KMS-11 (cell line): ENCODE measurements at regions not wholly inside any gene's neighbourhood (a gene's known extent, or its start where the extent isn't known, plus 50 kb on each side); places are given as distances from the start of the nearest gene placed in this dataset.
"Not testable (repeated sequence)": the region's sequence is repeated elsewhere in the genome, so short reads cannot be mapped to it uniquely, and the experiment has no call there.

Experiments used
- H2AFZ ChIP-seq: fragments of 200-600 bp; sonication (generic); 2 replicates; pipeline ENCODE4 v1.6.1; 2016; ENCODE audit warnings: antibody characterized with exemption, mixed run types, low read depth
- H3K27ac ChIP-seq: fragments of 200-600 bp; sonication (generic); 2 replicates; pipeline ENCODE4 v1.6.1; 2016; ENCODE audit warnings: mild to moderate bottlenecking, mixed run types
- H3K27me3 ChIP-seq: fragments of 200-600 bp; sonication (generic); 2 replicates; pipeline ENCODE4 v1.6.1; 2017; ENCODE audit warnings: mild to moderate bottlenecking, low read depth, mixed run types, moderate library complexity; ENCODE audit not compliant: insufficient read depth
- H3K36me3 ChIP-seq: fragments of 200-600 bp; sonication (generic); 2 replicates; pipeline ENCODE4 v1.6.1; 2017; ENCODE audit warnings: mild to moderate bottlenecking, mixed run types; ENCODE audit not compliant: insufficient read depth
- H3K4me1 ChIP-seq: fragments of 200-600 bp; sonication (generic); 2 replicates; pipeline ENCODE4 v1.6.1; 2016; ENCODE audit warnings: mild to moderate bottlenecking, low read depth, mixed run types; ENCODE audit not compliant: poor library complexity, severe bottlenecking
- H3K4me2 ChIP-seq: fragments of 200-600 bp; sonication (generic); 2 replicates; pipeline ENCODE4 v1.7.0; 2016; ENCODE audit warnings: mild to moderate bottlenecking, mixed run types
- H3K4me3 ChIP-seq: fragments of 200-600 bp; sonication (generic); IDR thresholded peaks from 2 replicates; pipeline ENCODE4 v1.6.1; 2017; ENCODE audit warnings: low read depth, low read length, mixed read lengths; ENCODE audit not compliant: insufficient read depth
- H3K79me2 ChIP-seq: fragments of 200-600 bp; sonication (generic); 2 replicates; pipeline ENCODE4 v1.6.1; 2016; ENCODE audit warnings: low read depth, mixed run types; ENCODE audit not compliant: insufficient read depth
- H3K9ac ChIP-seq: fragments of 200-600 bp; sonication (generic); 2 replicates; pipeline ENCODE4 v1.6.1; 2016; ENCODE audit warnings: mild to moderate bottlenecking, mixed run types
- H4K20me1 ChIP-seq: fragments of 200-600 bp; sonication (generic); 2 replicates; pipeline ENCODE4 v1.6.1; 2016; ENCODE audit warnings: mild to moderate bottlenecking, mixed run types; ENCODE audit not compliant: insufficient read depth
- TF ChIP-seq, protein P1 (sequence below): fragments of 200-600 bp; sonication (generic); conservative IDR thresholded peaks from 2 replicates; pipeline ENCODE4 v1.6.1; 2017; ENCODE audit warnings: low read depth, mild to moderate bottlenecking, antibody characterized with exemption, low read length, moderate library complexity, mixed read lengths

DNA sequence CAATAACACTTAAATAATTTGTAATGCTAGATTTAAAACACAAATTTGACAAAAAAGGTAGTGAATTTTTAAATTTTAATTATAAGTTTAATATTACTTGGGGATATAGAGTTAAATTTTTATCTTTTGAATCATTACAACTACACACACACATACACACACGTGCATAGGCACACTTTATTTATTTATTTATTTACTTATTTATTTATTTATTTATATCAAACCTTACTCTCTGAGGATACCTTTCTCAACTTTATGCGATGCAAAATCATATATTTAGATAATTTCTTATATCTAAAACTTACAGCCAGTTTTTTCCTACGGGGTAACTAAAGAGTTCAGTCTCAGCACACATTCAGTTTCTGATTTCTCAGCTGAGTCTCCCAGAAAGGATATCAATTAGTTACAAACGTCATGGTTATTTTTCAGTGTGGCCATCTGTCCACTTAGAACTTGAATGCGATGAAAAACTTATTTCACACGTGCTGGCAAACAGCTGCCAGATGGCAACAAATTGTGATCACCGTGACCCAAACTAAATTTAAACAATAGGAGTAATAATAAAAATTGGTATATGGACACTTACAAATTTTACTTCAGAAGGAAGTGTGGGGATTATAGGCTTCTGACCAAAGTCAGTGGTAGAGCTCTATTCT is 683.1 kb upstream of the PRR20A start:
- Histone ChIP-seq H3K27ac (no peak overlapping the region), H3K4me2 (no peak overlapping the region), H3K27me3 (no peaks in the 10 kb centered on the region), H2AFZ (no peak overlapping the region), H3K4me1 (no peaks in the 10 kb centered on the region), H3K36me3 (no peaks in the 10 kb centered on the region), H3K4me3 (no peak overlapping the region), H4K20me1 (no peaks in the 10 kb centered on the region), H3K79me2 (no peaks in the 10 kb centered on the region), H3K9ac (no peak overlapping the region)
- TF ChIP-seq, protein P1, sequence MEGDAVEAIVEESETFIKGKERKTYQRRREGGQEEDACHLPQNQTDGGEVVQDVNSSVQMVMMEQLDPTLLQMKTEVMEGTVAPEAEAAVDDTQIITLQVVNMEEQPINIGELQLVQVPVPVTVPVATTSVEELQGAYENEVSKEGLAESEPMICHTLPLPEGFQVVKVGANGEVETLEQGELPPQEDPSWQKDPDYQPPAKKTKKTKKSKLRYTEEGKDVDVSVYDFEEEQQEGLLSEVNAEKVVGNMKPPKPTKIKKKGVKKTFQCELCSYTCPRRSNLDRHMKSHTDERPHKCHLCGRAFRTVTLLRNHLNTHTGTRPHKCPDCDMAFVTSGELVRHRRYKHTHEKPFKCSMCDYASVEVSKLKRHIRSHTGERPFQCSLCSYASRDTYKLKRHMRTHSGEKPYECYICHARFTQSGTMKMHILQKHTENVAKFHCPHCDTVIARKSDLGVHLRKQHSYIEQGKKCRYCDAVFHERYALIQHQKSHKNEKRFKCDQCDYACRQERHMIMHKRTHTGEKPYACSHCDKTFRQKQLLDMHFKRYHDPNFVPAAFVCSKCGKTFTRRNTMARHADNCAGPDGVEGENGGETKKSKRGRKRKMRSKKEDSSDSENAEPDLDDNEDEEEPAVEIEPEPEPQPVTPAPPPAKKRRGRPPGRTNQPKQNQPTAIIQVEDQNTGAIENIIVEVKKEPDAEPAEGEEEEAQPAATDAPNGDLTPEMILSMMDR, result no peak

DNA sequence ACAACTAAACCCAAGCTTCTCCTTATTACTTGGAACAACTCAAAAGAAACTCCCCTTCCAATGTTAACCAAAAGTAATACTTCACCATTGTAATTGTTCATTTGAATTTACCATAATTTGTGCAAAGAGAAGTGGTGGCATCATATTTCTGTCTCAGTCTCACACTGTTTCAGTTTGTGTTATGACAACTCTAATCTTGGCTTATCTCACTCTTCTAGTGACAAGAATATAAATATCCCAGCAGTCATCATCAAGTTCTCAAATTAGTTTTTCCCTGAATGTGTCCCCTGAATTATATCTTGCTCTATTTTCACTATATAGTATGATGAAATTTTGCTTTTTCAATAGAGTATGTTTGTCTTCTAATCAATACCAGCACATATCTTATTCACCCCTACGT is 681.4 kb upstream of the PRR20A start:
- Histone ChIP-seq H3K4me2 (no peak overlapping the region), H3K27me3 (no peaks in the 10 kb centered on the region), H3K27ac (no peak overlapping the region), H4K20me1 (no peaks in the 10 kb centered on the region), H3K4me1 (no peaks in the 10 kb centered on the region), H3K9ac (no peak overlapping the region), H3K79me2 (no peaks in the 10 kb centered on the region), H3K4me3 (no peak overlapping the region), H2AFZ (no peak overlapping the region), H3K36me3 (no peaks in the 10 kb centered on the region)
- TF ChIP-seq, protein P1, result no peak

DNA sequence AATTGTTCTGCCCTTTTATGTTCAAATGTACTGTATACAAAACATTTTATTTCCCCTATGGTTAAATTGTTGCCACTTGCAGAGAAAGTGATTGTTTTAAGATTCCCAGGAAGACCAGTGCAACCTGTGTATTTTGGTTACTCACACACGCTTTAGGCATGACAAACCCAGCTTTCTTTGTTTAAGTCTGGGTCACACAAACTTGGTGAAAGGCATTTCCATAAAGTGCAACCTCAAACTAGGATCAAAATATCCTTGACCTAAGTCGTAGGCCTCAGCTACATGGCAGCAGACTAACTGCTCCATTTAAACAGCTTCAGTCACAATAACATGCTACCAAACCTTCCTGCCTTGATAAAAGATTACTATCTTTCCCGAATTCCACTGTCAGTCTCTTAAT is 639.0 kb upstream of the PRR20A start:
- H3K36me3 ChIP-seq, result no peaks in the 10 kb centered on the region
- H2AFZ ChIP-seq, result no peak overlapping the region
- no peaks in the 10 kb centered on the region for H3K79me2 ChIP-seq
- no peak overlapping the region for H3K9ac ChIP-seq
- H3K4me1 ChIP-seq, result no peaks in the 10 kb centered on the region
- no peaks in the 10 kb centered on the region for H4K20me1 ChIP-seq
- no peak overlapping the region for H3K4me3 ChIP-seq
- H3K4me2 ChIP-seq, result no peak overlapping the region
- no peak overlapping the region for H3K27ac ChIP-seq
- TF ChIP-seq, protein P1, result no peak
- no peaks in the 10 kb centered on the region for H3K27me3 ChIP-seq

DNA sequence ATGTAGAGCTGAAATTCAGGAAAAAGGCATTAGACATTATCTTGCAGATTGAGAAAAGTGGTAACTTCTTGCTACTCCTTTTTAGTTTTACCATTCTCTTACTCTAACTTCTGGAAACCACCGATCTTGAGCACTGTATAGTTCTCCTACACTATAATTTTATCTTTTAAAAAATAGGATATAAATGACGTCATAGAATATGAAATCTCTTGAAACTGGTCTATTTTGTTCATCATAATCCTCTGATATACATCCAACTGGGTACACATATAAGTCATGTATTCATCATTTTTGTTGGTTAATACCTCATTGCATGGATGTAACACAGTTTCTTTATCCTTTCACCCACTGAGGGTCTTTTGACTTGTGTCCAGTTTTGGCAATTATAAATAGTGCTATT is 629.9 kb upstream of the PRR20A start:
- Histone ChIP-seq H3K79me2 (no peaks in the 10 kb centered on the region), H2AFZ (no peak overlapping the region), H3K4me2 (no peak overlapping the region), H3K4me1 (no peaks in the 10 kb centered on the region), H3K9ac (no peak overlapping the region), H3K27me3 (no peaks in the 10 kb centered on the region), H3K27ac (no peak overlapping the region), H4K20me1 (no peaks in the 10 kb centered on the region), H3K4me3 (no peak overlapping the region), H3K36me3 (no peaks in the 10 kb centered on the region)
- TF ChIP-seq, protein P1, result no peak

DNA sequence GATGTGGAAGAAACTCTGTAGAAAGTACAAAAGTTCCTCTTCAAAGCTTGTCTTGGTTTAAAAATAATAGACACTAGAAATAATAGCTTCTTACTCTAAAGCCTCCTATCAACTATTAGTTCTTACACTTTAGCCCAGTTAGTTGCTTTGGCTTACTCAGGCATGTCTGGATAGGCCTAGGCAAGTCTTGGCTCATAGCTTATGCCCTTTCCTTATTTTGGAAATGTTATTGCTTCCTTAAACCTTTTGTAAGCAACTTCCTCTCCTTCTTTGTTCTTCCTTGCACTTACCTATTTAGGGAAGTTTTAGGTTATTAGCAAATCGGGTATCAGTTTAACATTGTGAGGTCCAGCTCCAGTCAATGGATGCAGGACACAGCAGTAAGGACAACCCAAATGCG is 628.4 kb upstream of the PRR20A start:
- H4K20me1 ChIP-seq, H3K4me3 ChIP-seq, H3K4me1 ChIP-seq, H3K36me3 ChIP-seq, H3K79me2 ChIP-seq, H3K4me2 ChIP-seq, H3K27me3 ChIP-seq, H3K9ac ChIP-seq, H2AFZ ChIP-seq, H3K27ac ChIP-seq: not testable (repeated sequence)
